ENCODE measurements at regions not wholly inside any gene's neighbourhood (a gene's known extent, or its start where the extent isn't known, plus 50 kb on each side); places are given as distances from the start of the nearest gene placed in this dataset.
A peak's percentile ranks its signal among the peaks of the same experiment; 100 is the strongest.

DNA sequence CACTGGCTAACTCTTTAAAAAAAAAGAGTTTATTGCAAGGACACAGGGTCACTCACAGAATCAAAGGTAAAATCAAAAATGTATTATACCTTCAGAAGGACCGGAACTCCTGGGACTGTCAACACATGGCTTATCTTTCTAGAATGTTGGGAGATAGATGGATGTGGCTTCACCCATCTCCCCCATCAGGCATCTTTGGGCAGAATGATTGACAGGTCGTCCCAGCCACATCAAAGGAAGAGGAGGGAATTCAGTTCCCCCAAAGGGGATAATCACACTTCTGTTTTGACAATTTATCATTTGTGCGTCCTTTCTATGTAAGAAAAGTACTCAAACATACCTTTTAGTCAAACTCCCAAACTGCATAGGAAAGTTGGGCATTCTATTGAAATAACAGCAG lies 228.6 kb upstream of the CDH5 start:
- DNase-seq (ENCODE audit: low spot score): no peak

GRCh38 chr16:66136841-66137240 lies 229.7 kb upstream of the CDH5 start:
- DNase-seq (ENCODE audit: low spot score): no peak

DNA sequence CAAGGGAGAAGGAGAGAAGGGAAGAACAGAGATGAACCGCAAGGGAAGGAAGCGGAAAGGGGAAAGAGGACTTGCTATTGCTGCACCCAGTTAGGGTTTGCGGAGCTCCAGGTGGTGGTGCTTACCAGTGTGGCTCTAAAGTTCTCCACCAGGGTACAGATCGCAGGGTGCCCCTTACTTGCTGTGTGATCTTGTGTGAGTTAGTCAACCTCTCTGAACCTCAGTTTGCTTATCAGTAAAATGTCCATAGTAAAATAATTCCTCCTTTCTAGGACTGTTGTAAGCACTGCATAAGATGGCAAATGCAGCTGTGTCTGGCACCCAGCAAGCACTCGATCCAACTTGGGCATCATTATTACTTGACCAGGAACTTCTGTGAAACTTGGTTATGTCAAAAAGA lies 230.7 kb upstream of the CDH5 start:
- no peak for DNase-seq (ENCODE audit: low spot score)

DNA sequence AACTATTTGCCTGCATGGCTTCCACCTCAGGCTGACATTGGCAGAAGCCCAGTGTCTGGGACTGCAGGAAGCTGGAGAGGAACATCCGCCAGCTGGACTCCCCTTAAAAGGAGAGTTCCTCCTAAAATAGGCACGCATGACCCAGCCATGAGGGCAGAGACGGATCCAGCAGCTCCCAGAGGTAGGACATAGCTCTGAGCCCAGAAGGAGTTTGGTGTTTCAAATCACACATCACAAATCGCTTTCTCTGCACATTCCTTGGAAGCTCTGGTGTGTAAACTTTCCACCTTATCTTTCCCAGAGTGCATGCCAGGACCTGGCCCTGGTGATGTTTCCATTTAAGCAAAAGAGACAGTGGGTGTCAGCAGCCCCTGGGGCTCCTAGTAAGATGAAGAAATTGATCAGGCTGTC lies 231.1 kb upstream of the CDH5 start:
- DNase-seq (ENCODE audit: low spot score): no peak

- DNase-seq (ENCODE audit: low spot score): no peak
Observed at GRCh38 chr16:66134875-66135274, 231.6 kb upstream of the CDH5 start.

- DNase-seq (ENCODE audit: low spot score): no peak
Observed at GRCh38 chr16:66133643-66134338, 232.7 kb upstream of the CDH5 start.

DNA sequence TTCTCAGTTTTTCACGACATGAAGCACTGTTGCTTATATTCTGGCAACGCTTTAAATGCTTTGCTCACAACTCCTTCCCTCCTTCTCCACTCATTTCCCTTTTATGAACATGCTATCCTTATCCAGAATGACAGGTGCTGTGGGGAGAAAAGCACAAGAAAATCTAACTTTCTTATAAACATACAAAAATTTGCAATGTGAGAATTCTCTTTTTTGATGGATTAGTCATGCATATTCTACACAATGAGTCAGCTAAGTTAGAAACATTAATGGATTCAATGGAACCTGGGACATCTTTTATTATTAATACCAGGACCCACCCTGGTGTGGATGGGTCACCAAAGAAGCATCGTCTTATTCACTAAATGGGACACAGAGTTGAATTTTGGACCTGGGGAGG lies 234.6 kb upstream of the CDH5 start:
- DNase-seq (ENCODE audit: low spot score): no peak

DNA sequence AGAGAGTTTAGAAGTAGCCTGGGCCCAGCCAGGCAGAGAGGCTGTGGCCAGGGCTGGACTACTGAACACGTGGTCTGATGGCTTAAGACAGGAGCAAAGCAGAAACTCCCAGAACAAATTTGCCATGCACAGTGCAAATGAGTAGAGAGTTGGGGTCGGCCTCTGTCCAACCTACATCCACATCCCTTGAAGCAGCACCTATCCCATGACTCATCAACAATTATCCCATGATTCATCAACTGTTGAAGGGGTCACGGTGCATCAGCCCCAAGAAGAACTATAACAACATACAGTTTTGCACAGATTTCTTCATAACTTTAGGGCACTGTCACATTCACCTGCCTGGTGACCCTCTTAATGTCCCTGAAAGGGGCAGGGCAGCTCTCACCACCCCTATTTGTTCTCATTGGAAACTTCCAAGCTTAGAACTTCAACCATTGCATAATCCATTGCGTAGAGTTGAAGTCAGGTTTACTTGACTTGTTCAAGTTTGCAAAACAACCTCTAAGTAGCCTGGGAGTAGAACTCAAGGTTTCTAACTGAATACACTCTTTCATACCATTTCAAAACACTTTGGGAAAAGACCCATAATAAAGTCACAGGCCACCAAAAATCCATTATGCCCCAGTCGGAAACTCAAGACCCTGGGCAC lies 235.2 kb upstream of the CDH5 start:
- peak; percentile 16 for DNase-seq (ENCODE audit: low spot score)

- no peak for DNase-seq (ENCODE audit: low spot score)
Observed at GRCh38 chr16:66130296-66130905, 236.1 kb upstream of the CDH5 start.

DNA sequence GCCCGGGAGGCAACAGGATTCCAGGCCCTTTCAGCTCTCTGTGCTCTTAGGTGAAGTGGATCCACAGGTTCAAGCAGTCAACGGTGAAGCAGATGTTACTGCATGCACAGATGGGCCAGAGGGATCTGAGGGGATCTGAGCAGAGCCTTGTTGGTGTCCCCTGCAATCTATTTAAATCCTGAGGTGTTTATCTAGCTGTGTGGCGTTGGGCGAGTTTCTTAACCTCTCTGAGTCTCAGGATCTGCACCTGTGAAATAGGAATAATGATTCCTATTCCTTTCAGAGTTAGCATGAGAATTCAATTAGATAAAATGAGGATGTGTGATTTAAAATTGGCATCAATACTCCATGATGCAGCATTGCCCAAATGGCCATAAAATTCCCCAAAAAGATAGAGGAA lies 237.3 kb upstream of the CDH5 start:
- no peak for DNase-seq (ENCODE audit: low spot score)

GRCh38 chr16:66128371-66128770 lies 238.1 kb upstream of the CDH5 start:
- no peak for DNase-seq (ENCODE audit: low spot score)

- DNase-seq (ENCODE audit: low spot score): peak; percentile 8
Observed at GRCh38 chr16:66127459-66128370, 238.8 kb upstream of the CDH5 start.

DNA sequence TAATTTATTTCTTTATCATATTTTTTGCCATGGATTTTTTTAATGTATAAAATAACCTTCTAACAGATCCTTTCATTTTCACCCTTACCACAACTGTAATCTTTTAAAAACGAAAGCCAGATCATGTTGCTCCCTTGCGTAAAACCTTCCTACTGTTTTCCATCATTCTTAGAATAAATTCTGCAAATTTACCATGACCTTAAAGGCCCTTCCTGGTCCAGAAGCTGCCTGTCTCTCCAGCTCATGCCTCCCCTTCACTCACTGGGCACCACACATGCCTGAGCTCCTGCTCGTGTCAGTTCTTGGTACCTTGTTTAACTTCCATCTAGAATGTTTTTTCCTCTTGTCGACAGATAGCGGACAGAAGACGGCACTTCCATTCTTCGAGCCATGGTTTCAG lies 245.0 kb upstream of the CDH5 start:
- no peak for DNase-seq (ENCODE audit: low spot score)

DNA sequence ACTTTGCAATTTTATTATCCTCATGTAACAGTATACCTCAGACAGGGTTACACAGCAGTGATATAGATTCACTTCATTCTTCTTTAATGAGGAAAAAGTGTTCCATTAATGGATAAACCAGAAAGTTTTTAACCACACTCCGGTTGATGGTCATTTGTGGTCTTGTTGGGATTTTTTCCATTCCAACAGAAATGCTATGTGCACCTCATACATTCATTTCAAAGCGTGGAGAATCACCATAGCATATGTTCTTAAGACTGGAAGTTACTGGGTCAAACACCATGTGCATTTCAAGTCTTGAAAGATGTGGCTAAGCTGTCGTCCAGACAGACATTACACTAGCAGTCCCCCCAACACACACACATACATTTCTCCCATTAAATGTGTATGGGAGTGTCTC lies 245.8 kb upstream of the CDH5 start:
- DNase-seq (ENCODE audit: low spot score): no peak

- no peak for DNase-seq (ENCODE audit: low spot score)
Observed at GRCh38 chr16:66116163-66117002, 250.1 kb upstream of the CDH5 start.

GRCh38 chr16:66115373-66115772 lies 251.1 kb upstream of the CDH5 start:
- DNase-seq (ENCODE audit: low spot score): no peak

DNA sequence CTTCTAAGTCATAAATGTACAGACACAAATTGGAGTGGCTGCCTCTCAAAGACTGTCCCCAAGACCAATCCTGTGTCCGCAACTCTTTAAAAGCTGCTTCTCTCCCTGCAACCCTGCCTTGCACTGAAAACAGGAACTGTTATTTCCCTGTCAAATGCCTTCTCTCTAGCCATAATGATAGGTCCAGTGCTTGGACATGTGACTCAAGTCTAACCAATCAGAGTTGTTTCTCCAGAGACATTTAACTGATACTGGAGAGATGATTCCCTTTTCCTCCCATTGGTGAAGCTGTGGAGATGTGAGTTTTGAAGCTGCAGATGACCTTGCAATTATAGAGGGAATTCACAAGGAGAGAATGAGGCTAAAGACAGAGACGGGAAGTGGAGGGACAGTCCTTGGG lies 253.3 kb upstream of the CDH5 start:
- no peak for DNase-seq (ENCODE audit: low spot score)

DNA sequence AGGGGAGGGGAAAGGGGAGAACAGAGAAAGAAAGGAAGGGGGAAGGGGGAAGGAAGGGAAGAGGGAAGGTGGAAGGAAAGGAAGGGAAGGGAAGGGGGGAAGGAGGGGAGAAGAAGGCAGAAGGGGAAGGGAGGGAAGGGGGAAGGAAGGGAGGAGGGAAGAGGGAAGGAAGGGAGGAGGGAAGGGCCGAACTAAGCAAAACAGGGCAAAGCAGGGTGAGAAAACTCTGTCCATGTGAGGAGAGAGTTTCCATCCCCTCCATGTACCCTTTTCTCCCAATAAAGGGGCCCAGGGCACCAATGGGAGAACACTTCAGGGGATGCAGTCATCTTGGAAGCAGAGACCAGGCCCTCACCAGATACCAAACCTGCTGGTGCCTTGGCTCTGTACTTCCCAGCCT lies 256.8 kb upstream of the CDH5 start:
- no peak for DNase-seq (ENCODE audit: low spot score)

DNA sequence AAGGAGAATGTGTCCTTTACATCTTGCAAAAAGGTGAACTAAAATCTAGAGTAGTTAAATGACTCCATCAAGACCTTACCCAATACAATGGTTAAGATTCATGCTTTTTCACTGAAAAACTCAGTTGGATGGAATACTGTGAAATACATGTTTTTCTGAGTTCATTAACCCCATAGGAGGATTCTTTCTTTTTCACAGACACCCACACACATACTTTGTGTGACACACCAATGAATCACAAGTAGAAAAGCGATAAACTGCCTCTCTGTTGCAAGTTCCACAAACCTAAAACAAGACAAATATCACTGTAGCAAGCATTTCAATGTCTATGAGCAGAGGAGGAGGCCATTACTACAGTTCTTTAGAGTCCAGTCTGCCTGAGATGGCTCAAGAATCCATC lies 258.8 kb upstream of the CDH5 start:
- no peak for DNase-seq (ENCODE audit: low spot score)

GRCh38 chr16:66103211-66103610 lies 263.3 kb upstream of the CDH5 start:
- DNase-seq (ENCODE audit: low spot score): no peak

GRCh38 chr16:66099306-66099705 lies 267.2 kb upstream of the CDH5 start:
- DNase-seq (ENCODE audit: low spot score): no peak

- DNase-seq (ENCODE audit: low spot score): no peak
Observed at GRCh38 chr16:66097751-66098150, 268.7 kb upstream of the CDH5 start.
